ENCODE measurements at regions not wholly inside any gene's neighbourhood (a gene's known extent, or its start where the extent isn't known, plus 50 kb on each side); places are given as distances from the start of the nearest gene placed in this dataset.

- TF ChIP-seq, protein P1, sequence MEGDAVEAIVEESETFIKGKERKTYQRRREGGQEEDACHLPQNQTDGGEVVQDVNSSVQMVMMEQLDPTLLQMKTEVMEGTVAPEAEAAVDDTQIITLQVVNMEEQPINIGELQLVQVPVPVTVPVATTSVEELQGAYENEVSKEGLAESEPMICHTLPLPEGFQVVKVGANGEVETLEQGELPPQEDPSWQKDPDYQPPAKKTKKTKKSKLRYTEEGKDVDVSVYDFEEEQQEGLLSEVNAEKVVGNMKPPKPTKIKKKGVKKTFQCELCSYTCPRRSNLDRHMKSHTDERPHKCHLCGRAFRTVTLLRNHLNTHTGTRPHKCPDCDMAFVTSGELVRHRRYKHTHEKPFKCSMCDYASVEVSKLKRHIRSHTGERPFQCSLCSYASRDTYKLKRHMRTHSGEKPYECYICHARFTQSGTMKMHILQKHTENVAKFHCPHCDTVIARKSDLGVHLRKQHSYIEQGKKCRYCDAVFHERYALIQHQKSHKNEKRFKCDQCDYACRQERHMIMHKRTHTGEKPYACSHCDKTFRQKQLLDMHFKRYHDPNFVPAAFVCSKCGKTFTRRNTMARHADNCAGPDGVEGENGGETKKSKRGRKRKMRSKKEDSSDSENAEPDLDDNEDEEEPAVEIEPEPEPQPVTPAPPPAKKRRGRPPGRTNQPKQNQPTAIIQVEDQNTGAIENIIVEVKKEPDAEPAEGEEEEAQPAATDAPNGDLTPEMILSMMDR (optimal IDR thresholded peaks at IDR 0.05 in 1 of 3, IDR thresholded peaks at IDR 0.05 in 1 of 3, conservative IDR thresholded peaks at IDR 0.05 in 1 of 3; ENCODE audit: extremely low read depth in 1 of 3, insufficient read depth in 2 of 3, low read length in 3 of 3): no peak
- TF ChIP-seq EZH2 (IDR thresholded peaks at IDR 0.05; ENCODE audit: low read length): no peak
Measured at GRCh38 chr13:99724633-99725517, 223.6 kb downstream of the TM9SF2 start.
